OCI-LY1 (cell line): ENCODE measurements at regions not wholly inside any gene's neighbourhood (a gene's known extent, or its start where the extent isn't known, plus 50 kb on each side); places are given as distances from the start of the nearest gene placed in this dataset.

ENCODE experiments used
- H2AFZ ChIP-seq: fragments of 200-600 bp; sonication (generic), shearing (Covaris generic); 2 replicates; pipeline ENCODE4 v1.6.0; 2014; ENCODE audit warnings: antibody characterized with exemption, mild to moderate bottlenecking, low read length
- H3F3A ChIP-seq: fragments of 200-600 bp; sonication (generic), shearing (Covaris generic); 2 replicates; pipeline ENCODE4 v1.6.0; 2014; ENCODE audit warnings: mild to moderate bottlenecking, antibody characterized with exemption, low read length, moderate library complexity; ENCODE audit not compliant: insufficient read depth
- H3K27ac ChIP-seq: fragments of 200-600 bp; sonication (generic); 2 replicates; pipeline ENCODE4 v1.5.1; 2014; ENCODE audit warnings: low read length, mixed run types, mild to moderate bottlenecking, low read depth; ENCODE audit not compliant: poor library complexity, severe bottlenecking
- H3K27me3 ChIP-seq: fragments of 200-600 bp; sonication (generic); 2 replicates; pipeline ENCODE4 v1.6.0; 2014; ENCODE audit warnings: antibody characterized with exemption, mild to moderate bottlenecking, low read length, moderate library complexity; ENCODE audit not compliant: insufficient read depth
- H3K36me3 ChIP-seq: fragments of 200-600 bp; sonication (generic); 2 replicates; pipeline ENCODE4 v1.6.1; 2014; ENCODE audit warnings: mild to moderate bottlenecking, antibody characterized with exemption, low read length, moderate library complexity, mixed read lengths; ENCODE audit not compliant: insufficient read depth
- H3K4me1 ChIP-seq: fragments of 200-600 bp; sonication (generic); 2 replicates; pipeline ENCODE4 v1.5.1; 2014; ENCODE audit warnings: mild to moderate bottlenecking, low read length, moderate library complexity; ENCODE audit not compliant: insufficient read depth, severe bottlenecking
- H3K4me2 ChIP-seq: fragments of 200-600 bp; sonication (generic), shearing (Covaris generic); 2 replicates; pipeline ENCODE4 v1.6.1; 2014; ENCODE audit warnings: low read length
- H3K4me3 ChIP-seq: fragments of 200-600 bp; sonication (generic); 2 replicates; pipeline ENCODE4 v1.5.1; 2014; ENCODE audit warnings: low read length, low read depth, mild to moderate bottlenecking, mixed read lengths; ENCODE audit not compliant: poor library complexity, severe bottlenecking
- H3K79me2 ChIP-seq: fragments of 200-600 bp; shearing (Covaris generic); 2 replicates; pipeline ENCODE4 v1.6.1; 2016; ENCODE audit warnings: mixed run types, low read length, mixed read lengths; ENCODE audit not compliant: insufficient read depth
- H3K9ac ChIP-seq: fragments of 200-600 bp; sonication (generic), shearing (Covaris generic); 2 replicates; pipeline ENCODE4 v1.6.1; 2014; ENCODE audit warnings: mild to moderate bottlenecking, low read length, mixed read lengths
- H3K9me2 ChIP-seq: fragments of 200-600 bp; sonication (generic), shearing (Covaris generic); 2 replicates; pipeline ENCODE4 v1.6.1; 2014; ENCODE audit warnings: low read depth, mild to moderate bottlenecking, low read length, mixed read lengths
- H3K9me3 ChIP-seq: fragments of 200-600 bp; shearing (Covaris generic); 2 replicates; pipeline ENCODE4 v1.6.1; 2014; ENCODE audit warnings: low read length, mixed read lengths
- H4K20me1 ChIP-seq: fragments of 200-600 bp; sonication (generic), shearing (Covaris generic); 2 replicates; pipeline ENCODE4 v1.6.0; 2016; ENCODE audit warnings: mild to moderate bottlenecking, low read length; ENCODE audit not compliant: insufficient read depth
- EZH2 ChIP-seq: fragments of 200-600 bp; sonication (generic), shearing (Covaris generic); IDR thresholded peaks from 2 replicates; pipeline ENCODE4 v1.8.0; 2017; ENCODE audit warnings: borderline replicate concordance, mixed run types, mild to moderate bottlenecking, antibody characterized with exemption, low read length, moderate library complexity, mixed read lengths
- TF ChIP-seq, protein P1 (sequence below): fragments of 200-600 bp; sonication (generic), shearing (Covaris generic); IDR thresholded peaks from 2 replicates; pipeline ENCODE4 v1.5.1; 2017; ENCODE audit warnings: mild to moderate bottlenecking, antibody characterized with exemption, low read length, moderate library complexity, mixed read lengths

DNA sequence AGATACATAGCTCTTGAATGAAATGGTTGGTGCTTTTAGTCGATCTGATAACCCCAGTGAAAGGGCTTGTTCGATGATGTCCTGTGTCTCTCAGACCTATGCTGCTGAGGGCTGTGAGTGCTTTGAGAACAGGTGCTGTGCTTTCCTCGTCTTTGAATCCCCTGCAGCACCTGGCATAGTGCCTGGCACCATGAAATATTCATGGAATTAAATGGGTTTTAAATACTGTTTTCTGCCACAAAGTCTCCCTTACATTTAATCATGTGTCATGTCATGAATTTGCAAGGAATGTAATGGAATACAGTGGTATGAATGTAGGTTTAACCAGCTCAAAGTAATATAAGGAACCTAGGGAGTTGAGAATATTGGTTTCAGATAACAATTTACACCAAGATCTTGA lies 220.5 kb upstream of the PRICKLE1 start:
- H3K9me2 ChIP-seq = no peaks in the 10 kb centered on the region
- H3K27me3 ChIP-seq = no peaks in the 10 kb centered on the region
- H3F3A ChIP-seq = no peaks in the 10 kb centered on the region
- TF ChIP-seq, protein P1, sequence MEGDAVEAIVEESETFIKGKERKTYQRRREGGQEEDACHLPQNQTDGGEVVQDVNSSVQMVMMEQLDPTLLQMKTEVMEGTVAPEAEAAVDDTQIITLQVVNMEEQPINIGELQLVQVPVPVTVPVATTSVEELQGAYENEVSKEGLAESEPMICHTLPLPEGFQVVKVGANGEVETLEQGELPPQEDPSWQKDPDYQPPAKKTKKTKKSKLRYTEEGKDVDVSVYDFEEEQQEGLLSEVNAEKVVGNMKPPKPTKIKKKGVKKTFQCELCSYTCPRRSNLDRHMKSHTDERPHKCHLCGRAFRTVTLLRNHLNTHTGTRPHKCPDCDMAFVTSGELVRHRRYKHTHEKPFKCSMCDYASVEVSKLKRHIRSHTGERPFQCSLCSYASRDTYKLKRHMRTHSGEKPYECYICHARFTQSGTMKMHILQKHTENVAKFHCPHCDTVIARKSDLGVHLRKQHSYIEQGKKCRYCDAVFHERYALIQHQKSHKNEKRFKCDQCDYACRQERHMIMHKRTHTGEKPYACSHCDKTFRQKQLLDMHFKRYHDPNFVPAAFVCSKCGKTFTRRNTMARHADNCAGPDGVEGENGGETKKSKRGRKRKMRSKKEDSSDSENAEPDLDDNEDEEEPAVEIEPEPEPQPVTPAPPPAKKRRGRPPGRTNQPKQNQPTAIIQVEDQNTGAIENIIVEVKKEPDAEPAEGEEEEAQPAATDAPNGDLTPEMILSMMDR = no peak
- TF ChIP-seq EZH2 = no peak
- H3K36me3 ChIP-seq = no peaks in the 10 kb centered on the region
- no peak overlapping the region for H3K4me2 ChIP-seq
- H3K79me2 ChIP-seq = no peaks in the 10 kb centered on the region
- H2AFZ ChIP-seq = no peak overlapping the region
- no peaks in the 10 kb centered on the region for H3K9me3 ChIP-seq
- H3K9ac ChIP-seq = no peak overlapping the region
- H4K20me1 ChIP-seq = no peaks in the 10 kb centered on the region
- no peaks in the 10 kb centered on the region for H3K4me1 ChIP-seq
- no peak overlapping the region for H3K27ac ChIP-seq
- no peak overlapping the region for H3K4me3 ChIP-seq

- Histone ChIP-seq H2AFZ (no peak overlapping the region), H3F3A (no peaks in the 10 kb centered on the region), H3K9ac (no peak overlapping the region), H3K4me2 (no peak overlapping the region), H3K27ac (no peak overlapping the region), H3K79me2 (no peaks in the 10 kb centered on the region), H3K4me1 (no peaks in the 10 kb centered on the region), H3K27me3 (no peaks in the 10 kb centered on the region), H3K9me2 (no peaks in the 10 kb centered on the region), H4K20me1 (no peaks in the 10 kb centered on the region), H3K36me3 (no peaks in the 10 kb centered on the region), H3K9me3 (no peaks in the 10 kb centered on the region), H3K4me3 (no peak overlapping the region)
- no peak for TF ChIP-seq EZH2
- TF ChIP-seq, protein P1 = no peak
Observed at GRCh38 chr12:42809226-42809625, 219.7 kb upstream of the PRICKLE1 start.

DNA sequence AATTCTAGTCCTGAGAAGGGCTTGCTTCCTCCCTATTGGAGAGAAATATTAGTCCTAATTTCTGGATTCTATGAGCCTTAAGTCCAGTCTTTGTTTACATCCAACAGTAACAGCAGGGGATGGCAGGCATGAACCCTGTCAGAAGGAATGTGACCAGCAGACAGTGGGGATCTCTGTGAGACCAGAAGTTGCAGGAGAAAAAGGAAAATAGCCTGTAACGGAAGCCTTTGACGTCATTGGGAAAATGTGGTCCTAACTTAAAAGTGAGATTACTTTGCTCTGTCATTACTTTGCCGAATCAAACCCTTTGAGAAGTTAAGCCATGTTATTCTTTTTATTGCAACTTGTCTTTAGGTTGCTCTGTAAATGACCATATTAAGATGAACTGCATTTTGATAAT lies 218.2 kb upstream of the PRICKLE1 start:
- no peak overlapping the region for H2AFZ ChIP-seq
- no peaks in the 10 kb centered on the region for H3K9me3 ChIP-seq
- no peaks in the 10 kb centered on the region for H3K27me3 ChIP-seq
- H3K9me2 ChIP-seq = no peaks in the 10 kb centered on the region
- no peaks in the 10 kb centered on the region for H3K4me1 ChIP-seq
- TF ChIP-seq EZH2 = no peak
- TF ChIP-seq, protein P1 = no peak
- no peak overlapping the region for H3K27ac ChIP-seq
- no peaks in the 10 kb centered on the region for H3K79me2 ChIP-seq
- H3F3A ChIP-seq = no peaks in the 10 kb centered on the region
- no peak overlapping the region for H3K4me2 ChIP-seq
- H3K36me3 ChIP-seq = no peaks in the 10 kb centered on the region
- H3K9ac ChIP-seq = no peak overlapping the region
- H3K4me3 ChIP-seq = no peak overlapping the region
- no peaks in the 10 kb centered on the region for H4K20me1 ChIP-seq
